HL-60/S4 treated with phorbol 12-myristate 13-acetate at 8.2 ng/mL for 4 days and 3 days (cell line): ENCODE measurements at regions not wholly inside any gene's neighbourhood (a gene's known extent, or its start where the extent isn't known, plus 50 kb on each side); places are given as distances from the start of the nearest gene placed in this dataset.
"Not testable (repeated sequence)": the region's sequence is repeated elsewhere in the genome, so short reads cannot be mapped to it uniquely, and the experiment has no call there.

Experiments
- in situ Hi-C: fragments of 300-500 bp; cut with MboI; formaldehyde crosslinking; loops from 2 replicates; pipeline ENCODE4 v1.15.0; 2022; ENCODE audit warnings: low sequenced_read_pairs

DNA sequence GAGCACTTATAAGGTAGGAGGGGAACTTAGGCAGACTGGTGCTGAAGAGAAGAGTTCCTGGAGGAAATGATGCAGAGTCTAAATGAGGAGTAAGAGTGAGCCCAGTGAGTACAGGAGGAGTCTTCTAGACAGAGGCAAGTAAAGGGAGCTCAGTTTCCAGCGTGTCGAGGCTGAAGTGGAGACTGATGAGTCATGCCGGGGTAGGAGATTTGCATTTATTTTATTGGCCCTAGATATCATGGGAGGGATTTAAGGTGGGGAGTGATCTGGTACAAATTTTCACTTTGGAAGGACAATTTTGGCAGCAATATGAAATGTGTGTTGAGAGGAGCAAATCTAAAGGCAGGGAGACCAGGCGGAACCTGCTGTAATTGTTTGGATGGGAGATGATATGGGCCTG is 157.5 kb downstream of the TTC8 start:
- in situ Hi-C loops: no loop called here

DNA sequence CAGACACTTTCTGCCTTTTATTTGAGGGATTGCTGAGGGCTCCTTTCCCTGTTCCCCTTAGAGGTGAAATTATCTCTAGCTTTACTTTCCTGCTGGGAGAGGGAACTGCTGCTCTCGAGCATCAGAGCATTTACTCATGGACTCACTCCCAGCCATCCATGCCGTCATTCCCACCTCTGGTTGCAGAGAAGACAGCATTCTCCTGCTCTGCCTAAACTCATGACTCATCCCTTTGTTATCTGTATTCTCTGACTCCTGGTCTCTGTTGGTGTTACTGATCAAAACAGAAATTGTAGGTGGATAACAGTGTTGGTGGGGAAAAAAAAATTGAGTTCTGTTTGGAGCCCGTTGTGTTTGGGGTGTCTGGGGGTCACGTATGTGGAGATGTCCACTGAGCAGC is 159.3 kb downstream of the TTC8 start:
- in situ Hi-C loops: no loop called here

DNA sequence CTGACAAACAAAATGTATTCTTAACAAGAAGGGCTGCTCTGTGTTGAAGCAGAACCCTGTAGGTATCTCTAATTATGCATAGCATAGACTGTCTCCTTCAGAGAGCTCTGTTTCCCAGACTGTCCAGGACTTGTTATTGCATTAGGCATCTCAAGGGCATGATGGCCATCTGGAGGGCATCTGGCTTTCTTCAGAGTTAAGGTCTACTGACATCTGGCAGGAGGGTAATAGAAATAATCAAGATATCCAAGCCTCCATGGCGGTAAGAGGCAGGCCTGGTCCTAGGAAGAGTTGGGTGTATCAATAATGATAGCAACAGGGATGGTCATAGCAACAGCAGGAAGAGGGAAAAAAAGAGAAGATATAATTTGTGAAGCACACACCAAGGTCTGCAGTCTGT is 161.2 kb downstream of the TTC8 start:
- in situ Hi-C loops: no loop called here

GRCh38 chr14:88986146-88986841 is 161.8 kb downstream of the TTC8 start:
- in situ Hi-C loops: no loop called here

DNA sequence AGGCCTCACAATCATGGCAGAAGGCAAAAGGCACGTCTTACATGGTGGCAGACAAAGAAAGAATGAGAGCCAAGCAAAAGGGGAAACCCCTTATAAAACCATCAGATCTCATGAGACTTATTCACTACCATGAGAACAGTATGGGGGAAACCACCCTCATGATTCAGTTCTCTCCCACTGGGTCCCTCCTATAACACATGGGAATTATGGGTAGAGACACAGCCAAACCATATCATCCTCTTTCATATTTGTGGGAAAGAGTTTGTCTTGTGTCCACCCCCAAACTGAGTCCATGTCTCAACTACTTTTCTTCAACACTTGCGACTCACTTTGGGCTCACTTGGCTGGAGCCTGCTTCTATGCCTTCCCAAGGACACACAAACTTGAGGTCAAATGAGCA is 162.5 kb downstream of the TTC8 start:
- in situ Hi-C loops: not testable (repeated sequence)

- in situ Hi-C loops: no loop called here
Measured at GRCh38 chr14:88987516-88987915, 163.1 kb downstream of the TTC8 start.

DNA sequence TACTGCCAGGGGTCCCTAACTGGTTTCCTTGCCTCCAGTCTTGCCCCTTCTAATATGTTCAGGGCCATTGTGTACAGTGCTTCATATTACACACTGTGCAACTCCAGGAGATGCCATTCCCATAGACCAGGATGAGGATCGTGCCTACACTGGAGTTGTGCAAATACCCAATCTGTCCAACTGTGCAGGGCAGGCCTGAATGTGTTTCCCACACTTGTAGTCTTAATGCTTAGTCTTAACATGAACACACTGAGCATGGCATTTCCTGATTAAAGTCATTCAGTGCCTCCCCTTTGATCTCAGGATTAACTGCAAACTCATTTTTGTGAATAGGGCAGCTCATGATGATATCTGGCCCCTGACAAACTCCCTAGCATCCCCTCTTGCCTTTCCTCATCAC is 165.5 kb downstream of the TTC8 start:
- in situ Hi-C loops: no loop called here

DNA sequence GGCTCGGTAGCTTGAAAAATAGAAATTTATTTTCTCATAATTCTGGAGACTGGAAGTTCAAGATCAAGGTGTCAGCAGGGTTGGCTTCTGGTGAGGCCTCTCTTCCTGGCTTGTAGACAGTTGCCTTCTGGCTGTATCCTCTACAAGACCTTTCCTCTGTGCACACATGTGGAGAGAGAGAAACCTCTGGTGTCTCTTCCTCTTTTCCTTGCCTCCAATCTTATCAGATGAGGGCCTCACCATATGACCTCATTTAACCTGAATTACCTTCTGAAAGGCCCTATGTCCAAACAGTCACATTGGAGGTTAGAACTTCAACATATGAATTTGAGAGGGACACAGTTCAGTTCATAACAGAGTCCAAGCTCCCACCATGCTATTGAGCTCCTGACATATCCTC is 166.4 kb downstream of the TTC8 start:
- in situ Hi-C loops: no loop called here

GRCh38 chr14:88992011-88992410 is 167.6 kb downstream of the TTC8 start:
- in situ Hi-C loops: no loop called here

GRCh38 chr14:88993946-88994345 is 169.5 kb downstream of the TTC8 start:
- in situ Hi-C loops: no loop called here

DNA sequence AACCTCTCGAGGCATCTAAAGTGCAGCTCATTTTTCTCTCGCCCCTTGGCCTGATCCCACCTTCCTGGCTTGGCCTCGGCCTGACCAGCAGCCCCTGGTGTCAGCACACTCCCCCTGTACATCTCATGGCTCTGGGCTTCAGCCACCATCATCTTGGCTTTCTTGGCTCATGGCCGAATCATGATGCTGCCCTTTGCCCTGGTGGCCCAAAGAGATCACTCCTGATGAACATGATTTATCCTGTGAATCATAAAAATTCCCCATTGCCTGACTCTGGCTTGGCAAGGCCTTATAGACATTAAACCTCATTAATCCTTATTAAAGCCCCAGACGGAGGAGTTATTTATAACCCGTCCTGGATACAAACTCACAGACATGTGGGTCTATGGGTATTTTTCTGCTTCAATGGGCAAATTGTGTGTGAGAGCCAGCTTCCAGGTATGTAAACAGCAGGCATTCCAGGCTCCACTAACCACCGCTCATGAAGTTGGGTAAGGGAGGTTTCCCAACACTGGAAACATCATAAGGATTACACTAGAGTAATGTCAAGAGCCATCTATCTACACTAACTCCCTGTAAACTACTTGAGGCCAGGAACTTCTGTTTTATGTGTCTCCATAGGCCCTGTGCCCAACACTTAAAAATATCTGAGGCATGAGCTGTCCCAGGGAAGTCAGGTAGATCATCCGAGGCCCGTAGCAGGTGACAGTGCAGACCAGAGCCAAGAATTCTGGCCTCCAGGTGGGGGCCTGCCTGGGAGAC is 171.2 kb downstream of the TTC8 start:
- in situ Hi-C loops: no loop called here

DNA sequence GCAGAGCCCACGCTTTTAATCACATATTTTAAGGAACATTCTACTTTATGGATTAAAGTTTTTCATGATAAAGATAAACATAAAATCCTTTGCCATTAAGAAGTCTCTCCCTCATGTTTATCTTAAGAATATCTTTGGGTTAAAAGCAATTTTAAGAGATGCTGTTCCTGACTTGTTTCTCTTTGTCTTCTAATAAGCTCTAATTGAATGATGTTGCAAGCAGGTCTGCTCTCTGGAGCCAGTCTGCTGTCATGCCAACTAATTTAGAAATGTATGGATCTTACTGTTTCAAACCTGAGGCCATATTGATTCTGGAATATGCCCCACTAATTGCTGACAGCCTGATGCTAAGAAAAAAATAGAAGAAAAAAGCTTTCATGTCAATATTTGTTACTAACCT is 173.6 kb downstream of the TTC8 start:
- in situ Hi-C loops: no loop called here

DNA sequence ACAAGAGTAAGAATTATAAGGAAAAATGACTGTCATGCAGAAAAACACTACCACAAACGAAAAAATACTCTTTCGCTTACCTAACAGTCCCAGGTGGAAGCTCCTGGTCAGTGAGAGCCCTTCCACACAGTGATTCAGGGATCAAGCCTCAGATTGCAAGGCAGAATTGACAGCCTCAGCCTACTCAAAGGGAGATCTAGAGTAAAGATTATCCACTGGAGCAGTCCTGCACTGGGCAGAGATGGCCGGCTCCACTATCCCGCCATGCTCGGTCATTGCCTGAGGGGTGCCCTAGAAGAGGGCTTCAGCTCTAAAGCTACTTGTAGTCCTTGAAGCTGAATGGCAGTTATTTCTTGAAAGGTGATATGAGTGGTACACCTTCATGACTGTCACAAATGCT is 174.7 kb downstream of the TTC8 start:
- in situ Hi-C loops: no loop called here

GRCh38 chr14:89000007-89000942 is 175.8 kb downstream of the TTC8 start:
- in situ Hi-C loops: no loop called here

DNA sequence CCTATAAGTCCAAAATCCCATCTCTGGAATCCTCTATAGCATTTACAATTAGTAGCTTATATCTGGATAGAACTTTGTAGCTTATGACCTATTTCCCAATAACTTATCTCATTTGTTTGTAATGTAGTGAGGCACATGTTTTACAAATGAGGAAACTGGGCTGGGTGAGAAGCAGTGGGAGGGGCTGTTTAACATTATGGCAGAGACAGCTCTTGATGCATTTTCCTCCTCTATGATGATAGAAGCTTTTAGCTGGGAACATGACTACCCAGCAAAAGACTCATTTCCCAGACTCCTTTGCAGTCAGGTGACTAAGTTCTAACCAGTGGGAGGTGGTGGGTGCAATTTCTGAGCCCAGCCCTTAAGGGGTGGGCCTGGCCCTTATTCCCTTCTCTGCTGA is 179.7 kb downstream of the TTC8 start:
- in situ Hi-C loops: no loop called here

- in situ Hi-C loops: no loop called here
Measured at GRCh38 chr14:89007906-89008305, 183.5 kb downstream of the TTC8 start.

DNA sequence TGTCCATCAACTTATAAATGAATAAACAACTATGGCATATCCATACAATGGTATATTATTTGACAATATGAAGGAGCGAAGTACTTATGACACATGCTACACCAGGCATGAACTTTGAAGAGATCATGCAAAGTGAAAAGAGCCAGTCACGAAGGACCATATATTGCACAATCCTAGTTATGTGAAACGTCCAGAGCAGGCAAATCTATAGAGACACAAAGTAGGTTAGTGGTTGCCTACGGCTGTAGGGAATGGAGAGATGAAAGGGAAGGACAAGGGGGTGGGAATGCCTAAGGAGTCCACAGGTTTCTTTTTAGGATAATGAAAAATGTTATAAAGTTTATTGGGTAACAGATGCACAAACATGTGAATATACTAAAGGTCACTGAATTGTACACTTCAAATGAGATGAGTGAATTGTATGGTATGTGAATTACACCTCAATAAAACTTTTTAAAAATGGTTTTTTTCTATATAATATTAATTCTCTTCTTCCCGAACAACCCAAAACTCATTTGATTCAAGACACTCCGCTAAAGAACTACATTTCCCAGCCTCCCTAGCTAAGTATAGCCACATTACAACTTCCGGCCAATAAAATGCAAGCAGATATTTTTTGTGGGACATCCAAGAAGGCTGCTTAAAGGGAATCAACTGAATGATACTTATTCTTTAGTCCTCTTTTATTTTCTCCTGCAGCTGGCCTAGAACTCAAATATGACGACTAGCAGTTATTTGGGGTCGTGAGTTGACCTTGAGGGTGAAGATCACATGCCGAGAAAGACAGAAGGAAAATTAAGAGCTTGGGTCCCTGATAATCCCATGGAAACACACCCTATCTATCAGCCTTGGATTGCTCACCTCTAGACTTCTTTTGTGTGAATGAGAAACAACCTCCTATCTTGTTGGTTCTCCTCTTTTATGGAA is 187.2 kb downstream of the TTC8 start:
- in situ Hi-C loops: no loop called here

DNA sequence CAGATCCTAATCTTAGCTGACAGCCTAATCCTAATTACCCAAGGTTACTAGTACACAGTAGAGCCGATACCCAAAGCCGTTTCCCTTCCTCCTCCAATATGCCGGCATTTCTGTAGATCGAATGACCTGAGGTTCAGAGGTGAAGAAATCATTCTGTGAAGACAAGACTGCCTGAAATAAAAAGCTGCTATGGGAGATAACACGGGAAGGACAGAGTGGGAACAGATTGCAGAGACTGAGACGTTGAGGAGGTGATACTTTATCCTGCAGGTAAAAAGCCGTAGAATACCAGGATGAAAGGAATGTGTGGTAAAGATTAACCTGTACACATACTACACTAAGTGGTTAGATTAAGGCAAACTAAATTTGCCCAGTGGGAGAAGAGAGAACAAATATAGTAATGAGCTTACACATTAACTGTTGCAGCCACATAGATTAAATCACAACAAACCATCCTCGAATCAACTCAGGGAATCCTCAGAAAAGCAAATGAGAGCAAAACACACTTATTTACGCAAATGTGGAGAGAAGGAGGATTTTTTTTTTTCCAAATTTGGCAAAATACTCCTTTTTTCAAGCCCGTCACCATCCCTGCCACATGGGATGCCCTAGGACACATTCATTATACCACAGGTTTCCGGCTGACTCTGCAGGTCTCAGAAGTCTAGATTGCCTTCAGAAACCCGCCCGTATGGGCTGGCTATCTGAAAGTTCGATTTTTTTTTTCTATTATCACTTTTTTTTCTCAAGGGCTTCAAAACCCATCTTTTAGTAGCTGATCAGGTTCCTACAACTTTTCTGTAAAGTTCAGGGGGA is 188.0 kb downstream of the TTC8 start:
- in situ Hi-C loops: no loop called here

GRCh38 chr14:89013098-89013504 is 188.7 kb downstream of the TTC8 start:
- in situ Hi-C loops: no loop called here
